Keratinocyte (primary cell): ENCODE measurements at regions not wholly inside any gene's neighbourhood (a gene's known extent, or its start where the extent isn't known, plus 50 kb on each side); places are given as distances from the start of the nearest gene placed in this dataset.

ENCODE experiments used
- DNase-seq: peaks from one replicate; pipeline ENCODE4 v3.0.0-alpha.2; 2011; ENCODE audit warnings: low read depth, missing footprints, low spot score
- FAIRE-seq: peaks from 2 replicates; lab custom pipeline; 2011; peaks lifted over from hg19 to GRCh38; lab: Jason Lieb, UNC
- H2AFZ ChIP-seq: 2 replicates; pipeline ENCODE4 v1.6.0; 2012; ENCODE audit warnings: low read length, control low read depth, inconsistent platforms; ENCODE audit not compliant: control insufficient read depth
- H3K27ac ChIP-seq: 2 replicates; pipeline ENCODE4 v1.5.1; 2011; ENCODE audit warnings: low read length; ENCODE audit not compliant: control insufficient read depth, insufficient read depth
- H3K27me3 ChIP-seq: 3 replicates; pipeline ENCODE4 v1.6.0; 2011; ENCODE audit warnings: low read length; ENCODE audit not compliant: control insufficient read depth, insufficient read depth; ENCODE audit errors: extremely low read depth
- H3K36me3 ChIP-seq, 2 experiments: 2 replicates in 1 of 2; 3 replicates in 1 of 2; pipeline ENCODE4 v1.5.1; 2011; ENCODE audit warnings: low read length in 2 of 2, mild to moderate bottlenecking in 1 of 2; ENCODE audit not compliant: control insufficient read depth in 2 of 2, insufficient read depth in 2 of 2; ENCODE audit errors: extremely low read depth in 1 of 2
- H3K4me1 ChIP-seq: 3 replicates; pipeline ENCODE4 v1.5.1; 2011; ENCODE audit warnings: low read length; ENCODE audit not compliant: control insufficient read depth, insufficient read depth; ENCODE audit errors: extremely low read depth
- H3K4me2 ChIP-seq: 3 replicates; pipeline ENCODE4 v1.6.0; 2011; ENCODE audit warnings: low read depth, low read length; ENCODE audit not compliant: control insufficient read depth, insufficient read depth; ENCODE audit errors: extremely low read depth
- H3K4me3 ChIP-seq, 3 experiments: fragments of 200-600 bp in 1 of 3; sonication (generic) in 1 of 3; 2 replicates in 2 of 3; 3 replicates in 1 of 3; pipeline ENCODE4 v1.5.1; 2011 to 2016; ENCODE audit warnings: low read length in 3 of 3, mild to moderate bottlenecking in 3 of 3, control low read depth in 2 of 3, inconsistent platforms in 1 of 3, low read depth in 1 of 3, mixed read lengths in 1 of 3, mixed run types in 1 of 3, moderate library complexity in 1 of 3; ENCODE audit not compliant: control insufficient read depth in 2 of 3, insufficient read depth in 2 of 3; ENCODE audit errors: extremely low read depth in 1 of 3
- H3K79me2 ChIP-seq: 2 replicates; pipeline ENCODE4 v1.6.0; 2012; ENCODE audit warnings: low read length; ENCODE audit not compliant: control insufficient read depth, insufficient read depth
- H3K9ac ChIP-seq: 3 replicates; pipeline ENCODE4 v1.6.0; 2011; ENCODE audit warnings: low read length; ENCODE audit not compliant: control insufficient read depth, insufficient read depth; ENCODE audit errors: extremely low read depth
- H3K9me1 ChIP-seq: 3 replicates; pipeline ENCODE4 v1.6.0; 2011; ENCODE audit warnings: low read length; ENCODE audit not compliant: control insufficient read depth, insufficient read depth; ENCODE audit errors: extremely low read depth
- H3K9me3 ChIP-seq: 2 replicates; pipeline ENCODE4 v1.5.1; 2012; ENCODE audit warnings: low read depth, low read length; ENCODE audit not compliant: control insufficient read depth
- H4K20me1 ChIP-seq: 3 replicates; pipeline ENCODE4 v1.6.0; 2011; ENCODE audit warnings: low read length; ENCODE audit not compliant: control insufficient read depth, insufficient read depth; ENCODE audit errors: extremely low read depth
- EZH2 ChIP-seq: IDR thresholded peaks from one replicate; pipeline ENCODE4 v1.6.1; 2012; ENCODE audit warnings: inconsistent platforms, mild to moderate bottlenecking, low read length, moderate library complexity
- dilution Hi-C: fragments of 300-500 bp; cut with MboI; formaldehyde crosslinking; loops from one replicate; pipeline ENCODE4 v1.7.0; 2020; ENCODE audit warnings: low sequenced_read_pairs; ENCODE audit not compliant: extremely low pct_ligation_motif_present
- TF ChIP-seq, protein P1 (sequence below), 3 experiments: IDR thresholded peaks in 1 of 3; conservative IDR thresholded peaks in 1 of 3; optimal IDR thresholded peaks in 1 of 3; 2 replicates in 2 of 3; 3 replicates in 1 of 3; pipeline versions ENCODE3 to v1.5.1; 2011; ENCODE audit warnings: low read length in 3 of 3, mild to moderate bottlenecking in 3 of 3, moderate library complexity in 2 of 3, control low read depth in 1 of 3, inconsistent platforms in 1 of 3; ENCODE audit not compliant: insufficient read depth in 2 of 3; ENCODE audit errors: extremely low read depth in 1 of 3

DNA sequence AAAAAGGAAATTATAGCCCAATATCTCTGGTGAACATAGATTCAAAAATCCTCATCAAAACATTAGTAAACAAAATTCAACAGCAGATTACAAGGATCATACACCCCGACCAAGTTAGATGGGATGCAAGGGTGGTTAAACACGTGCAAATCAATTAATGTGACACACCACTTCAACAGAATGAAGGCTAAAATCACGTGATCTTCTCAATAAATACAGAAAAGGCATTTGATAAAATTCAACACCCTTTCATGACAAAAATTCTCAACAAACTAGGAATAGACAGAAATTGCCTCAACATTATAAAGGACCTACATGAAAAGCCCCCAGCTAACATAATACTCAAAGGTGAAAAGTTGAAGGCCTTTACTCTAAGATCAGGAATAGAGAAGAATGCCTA lies 590.8 kb upstream of the FZD8 start:
- no peaks in the 10 kb centered on the region for H3K27me3 ChIP-seq
- H3K9ac ChIP-seq = no peak overlapping the region
- no peaks in the 10 kb centered on the region for H3K4me1 ChIP-seq
- H3K27ac ChIP-seq = no peak overlapping the region
- no peak for TF ChIP-seq EZH2
- TF ChIP-seq, protein P1, sequence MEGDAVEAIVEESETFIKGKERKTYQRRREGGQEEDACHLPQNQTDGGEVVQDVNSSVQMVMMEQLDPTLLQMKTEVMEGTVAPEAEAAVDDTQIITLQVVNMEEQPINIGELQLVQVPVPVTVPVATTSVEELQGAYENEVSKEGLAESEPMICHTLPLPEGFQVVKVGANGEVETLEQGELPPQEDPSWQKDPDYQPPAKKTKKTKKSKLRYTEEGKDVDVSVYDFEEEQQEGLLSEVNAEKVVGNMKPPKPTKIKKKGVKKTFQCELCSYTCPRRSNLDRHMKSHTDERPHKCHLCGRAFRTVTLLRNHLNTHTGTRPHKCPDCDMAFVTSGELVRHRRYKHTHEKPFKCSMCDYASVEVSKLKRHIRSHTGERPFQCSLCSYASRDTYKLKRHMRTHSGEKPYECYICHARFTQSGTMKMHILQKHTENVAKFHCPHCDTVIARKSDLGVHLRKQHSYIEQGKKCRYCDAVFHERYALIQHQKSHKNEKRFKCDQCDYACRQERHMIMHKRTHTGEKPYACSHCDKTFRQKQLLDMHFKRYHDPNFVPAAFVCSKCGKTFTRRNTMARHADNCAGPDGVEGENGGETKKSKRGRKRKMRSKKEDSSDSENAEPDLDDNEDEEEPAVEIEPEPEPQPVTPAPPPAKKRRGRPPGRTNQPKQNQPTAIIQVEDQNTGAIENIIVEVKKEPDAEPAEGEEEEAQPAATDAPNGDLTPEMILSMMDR (optimal IDR thresholded peaks at IDR 0.05 in 1 of 3, IDR thresholded peaks at IDR 0.05 in 1 of 3, conservative IDR thresholded peaks at IDR 0.05 in 1 of 3; ENCODE audit: extremely low read depth in 1 of 3, insufficient read depth in 2 of 3, low read length in 3 of 3) = no peak
- no peak for DNase-seq
- no peaks in the 10 kb centered on the region for H3K36me3 ChIP-seq
- no peaks in the 10 kb centered on the region for H4K20me1 ChIP-seq
- H3K9me3 ChIP-seq = no peaks in the 10 kb centered on the region
- H2AFZ ChIP-seq = no peak overlapping the region
- FAIRE-seq = no peak
- H3K4me3 ChIP-seq = no peak overlapping the region
- H3K79me2 ChIP-seq = no peaks in the 10 kb centered on the region
- dilution Hi-C loops = no loop called here
- H3K4me2 ChIP-seq = no peak overlapping the region
- no peaks in the 10 kb centered on the region for H3K9me1 ChIP-seq

DNA sequence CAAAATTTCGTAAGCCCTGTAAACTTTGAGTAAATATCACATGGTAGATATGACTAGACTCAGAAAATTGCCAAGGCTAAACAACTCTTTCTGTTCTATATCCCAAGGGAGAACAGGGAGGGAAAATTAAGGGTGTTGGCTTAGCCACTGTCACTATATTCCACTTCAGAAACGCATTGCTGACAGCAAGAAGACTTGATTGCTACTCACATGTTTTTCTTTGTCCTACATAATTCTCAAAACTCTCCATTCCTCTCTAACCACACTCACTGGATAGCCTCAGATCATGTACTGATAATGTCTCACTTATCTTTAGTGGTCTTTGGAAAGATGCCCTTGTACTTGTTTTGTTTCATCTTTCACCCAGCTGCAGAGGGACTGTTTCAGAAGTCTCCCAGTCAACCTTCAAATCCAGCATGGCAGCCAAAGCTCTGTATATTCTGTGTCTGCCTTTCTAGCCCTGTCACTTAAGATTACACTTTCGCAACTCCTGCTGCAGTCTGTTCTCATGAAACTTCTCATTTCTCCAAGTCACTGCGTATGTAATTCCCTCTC lies 582.4 kb upstream of the FZD8 start:
- Histone ChIP-seq H3K9ac (no peak overlapping the region), H2AFZ (no peak overlapping the region), H3K36me3 (no peaks in the 10 kb centered on the region), H3K4me2 (no peak overlapping the region), H3K79me2 (no peaks in the 10 kb centered on the region), H4K20me1 (no peaks in the 10 kb centered on the region), H3K9me3 (no peaks in the 10 kb centered on the region), H3K9me1 (no peaks in the 10 kb centered on the region), H3K4me3 (no peak overlapping the region), H3K27ac (no peak overlapping the region), H3K4me1 (no peaks in the 10 kb centered on the region), H3K27me3 (no peaks in the 10 kb centered on the region)
- TF ChIP-seq EZH2 = no peak
- TF ChIP-seq, protein P1 (optimal IDR thresholded peaks at IDR 0.05 in 1 of 3, IDR thresholded peaks at IDR 0.05 in 1 of 3, conservative IDR thresholded peaks at IDR 0.05 in 1 of 3; ENCODE audit: extremely low read depth in 1 of 3, insufficient read depth in 2 of 3, low read length in 3 of 3) = no peak
- FAIRE-seq (no peak), DNase-seq (no peak)
- dilution Hi-C loops = no loop called here
